ENCODE measurements at regions not wholly inside any gene's neighbourhood (a gene's known extent, or its start where the extent isn't known, plus 50 kb on each side); places are given as distances from the start of the nearest gene placed in this dataset.

- in situ Hi-C loops (cut with HindIII; ENCODE audit: low sequenced_read_pairs): no loop called here
These were observed 68.8 kb upstream of the C1orf174 start for GRCh38 chr1:3968851-3969250.

GRCh38 chr1:3971981-3972380 lies 71.9 kb upstream of the C1orf174 start:
- no peak overlapping the region for H3K4me3 ChIP-seq (ENCODE audit: low read depth, low read length)
- no peak for TF ChIP-seq CTCF (IDR thresholded peaks at IDR 0.05; ENCODE audit: low read depth, low read length)
- in situ Hi-C loops (cut with HindIII; ENCODE audit: low sequenced_read_pairs): no loop called here
- DNase-seq (ENCODE audit: low read depth, low spot score): no peak

More at GRCh38 chr1:3968851-3969250, 68.8 kb upstream of the C1orf174 start:
- H3K4me3 ChIP-seq (ENCODE audit: low read depth, low read length): no peak overlapping the region
- no peak for TF ChIP-seq CTCF (IDR thresholded peaks at IDR 0.05; ENCODE audit: low read depth, low read length)
- DNase-seq (ENCODE audit: low read depth, low spot score): no peak

GRCh38 chr1:3975903-3976630 lies 76.0 kb upstream of the C1orf174 start:
- H3K4me3 ChIP-seq (ENCODE audit: low read depth, low read length): no peak overlapping the region
- no peak for TF ChIP-seq CTCF (IDR thresholded peaks at IDR 0.05; ENCODE audit: low read depth, low read length)
- DNase-seq (ENCODE audit: low read depth, low spot score): no peak
- in situ Hi-C loops (cut with HindIII; ENCODE audit: low sequenced_read_pairs): no loop called here

GRCh38 chr1:3976821-3977220 lies 76.7 kb upstream of the C1orf174 start:
- TF ChIP-seq CTCF (IDR thresholded peaks at IDR 0.05; ENCODE audit: low read depth, low read length): no peak
- DNase-seq (ENCODE audit: low read depth, low spot score): no peak
- no peak overlapping the region for H3K4me3 ChIP-seq (ENCODE audit: low read depth, low read length)
- in situ Hi-C loops (cut with HindIII; ENCODE audit: low sequenced_read_pairs): no loop called here

GRCh38 chr1:3978196-3978989 lies 78.3 kb upstream of the C1orf174 start:
- H3K4me3 ChIP-seq (ENCODE audit: low read depth, low read length): no peak overlapping the region
- in situ Hi-C loops (cut with HindIII; ENCODE audit: low sequenced_read_pairs): no loop called here
- no peak for TF ChIP-seq CTCF (IDR thresholded peaks at IDR 0.05; ENCODE audit: low read depth, low read length)
- DNase-seq (ENCODE audit: low read depth, low spot score): no peak

- H3K4me3 ChIP-seq (ENCODE audit: low read depth, low read length): no peak overlapping the region
- in situ Hi-C loops (cut with HindIII; ENCODE audit: low sequenced_read_pairs): no loop called here
- no peak for TF ChIP-seq CTCF (IDR thresholded peaks at IDR 0.05; ENCODE audit: low read depth, low read length)
- no peak for DNase-seq (ENCODE audit: low read depth, low spot score)
These were observed 78.9 kb upstream of the C1orf174 start for GRCh38 chr1:3978990-3979325.

All from astrocyte of the spinal cord (primary cell).